ENCODE measurements at regions not wholly inside any gene's neighbourhood (a gene's known extent, or its start where the extent isn't known, plus 50 kb on each side); places are given as distances from the start of the nearest gene placed in this dataset.

GRCh38 chr13:85441975-85442374, 357.2 kb downstream of the SLITRK6 start:
- DNase-seq, result no peak

GRCh38 chr13:85441364-85441763, 357.9 kb downstream of the SLITRK6 start:
- no peak for DNase-seq

- no peak for DNase-seq
Measured at GRCh38 chr13:85436029-85436428, 363.2 kb downstream of the SLITRK6 start.

GRCh38 chr13:85434927-85435326, 364.3 kb downstream of the SLITRK6 start:
- no peak for DNase-seq

- no peak for DNase-seq
Measured at GRCh38 chr13:85432881-85433280, 366.3 kb downstream of the SLITRK6 start.

GRCh38 chr13:85431720-85432119, 367.5 kb downstream of the SLITRK6 start:
- DNase-seq, result no peak

DNA sequence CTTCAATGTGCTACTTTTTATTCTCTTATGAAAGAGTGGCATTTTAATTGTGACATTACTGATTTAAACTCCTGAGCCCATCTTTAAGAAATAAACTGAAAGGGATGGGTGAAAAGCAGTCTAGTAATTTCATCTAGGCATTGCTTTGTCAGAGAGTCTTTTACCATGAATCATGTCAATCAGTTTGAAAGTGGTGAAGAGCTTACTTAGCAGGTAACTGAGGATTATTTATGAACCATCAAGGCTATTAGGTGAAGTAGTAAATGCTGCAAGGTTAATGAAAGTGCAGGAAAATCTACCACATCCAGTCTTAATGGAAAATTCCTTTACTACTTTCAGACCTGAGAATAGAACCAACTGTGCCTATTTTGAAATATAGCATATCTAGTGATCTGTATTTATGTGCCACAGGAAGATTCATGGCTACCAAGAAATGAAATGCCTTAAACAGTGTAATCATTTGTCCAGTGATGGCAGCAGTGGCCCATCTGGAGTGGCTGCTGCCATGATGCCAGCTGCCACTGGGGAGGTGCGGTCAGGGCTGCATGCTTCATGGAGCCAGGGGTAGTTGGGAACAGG, 368.9 kb downstream of the SLITRK6 start:
- no peak for DNase-seq

DNA sequence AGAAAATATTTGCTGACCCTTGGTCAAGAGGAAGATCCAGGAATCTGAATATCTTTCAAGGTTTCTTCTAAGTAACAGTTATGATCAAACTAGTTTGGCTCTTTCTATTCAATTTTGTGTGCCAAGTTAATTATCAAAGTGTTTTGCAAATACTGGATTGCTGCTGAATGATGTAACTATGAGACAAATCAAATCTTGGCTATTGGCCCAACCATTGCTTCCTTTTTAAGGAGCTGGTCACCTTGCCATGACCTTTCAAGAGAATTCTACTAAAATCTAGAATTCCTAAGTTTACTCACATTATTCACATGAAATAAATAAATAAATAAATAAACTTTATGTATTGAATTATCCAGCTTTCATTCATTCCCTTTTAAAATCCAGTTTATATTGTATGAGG, 371.8 kb downstream of the SLITRK6 start:
- no peak for DNase-seq

GRCh38 chr13:85420136-85420535, 379.1 kb downstream of the SLITRK6 start:
- no peak for DNase-seq

GRCh38 chr13:85419611-85420010, 379.6 kb downstream of the SLITRK6 start:
- no peak for DNase-seq

DNA sequence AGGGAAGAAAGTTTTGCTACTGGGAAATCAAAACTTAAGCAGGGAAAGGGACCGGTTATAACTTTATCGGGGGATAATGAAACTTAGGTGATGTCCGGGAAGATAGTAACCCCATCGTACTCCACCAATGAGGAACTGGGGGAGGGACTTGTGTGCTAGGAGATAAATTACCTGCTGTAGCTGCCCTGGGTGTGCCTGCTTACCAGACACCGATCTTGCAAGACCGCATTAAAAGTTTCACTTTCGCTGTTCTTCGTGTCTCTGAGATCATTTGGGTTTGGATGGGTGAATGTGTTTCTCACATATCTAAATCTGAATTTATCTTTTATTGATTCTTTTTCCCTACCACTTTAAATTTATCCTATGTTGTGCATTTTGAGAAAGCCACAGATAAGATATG, 381.4 kb downstream of the SLITRK6 start:
- no peak for DNase-seq

DNA sequence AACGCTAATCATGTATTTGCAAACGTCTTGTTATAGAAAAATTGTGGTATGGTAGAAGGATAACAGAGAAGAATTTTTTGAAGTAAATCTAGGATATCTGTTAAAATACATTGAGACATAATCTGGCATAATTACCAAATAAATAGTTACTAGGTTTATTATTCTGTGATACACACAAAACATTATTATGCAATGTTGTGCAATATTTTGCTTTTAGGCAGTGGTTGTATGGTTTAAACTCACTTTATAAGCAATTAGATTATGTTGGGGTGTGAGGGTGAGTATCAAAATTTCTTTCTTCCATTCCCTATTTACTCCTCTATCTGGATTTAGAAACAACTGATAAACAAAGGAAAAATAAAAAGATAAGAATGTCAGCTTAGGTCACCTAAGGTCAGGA, 385.6 kb downstream of the SLITRK6 start:
- DNase-seq, result no peak

DNA sequence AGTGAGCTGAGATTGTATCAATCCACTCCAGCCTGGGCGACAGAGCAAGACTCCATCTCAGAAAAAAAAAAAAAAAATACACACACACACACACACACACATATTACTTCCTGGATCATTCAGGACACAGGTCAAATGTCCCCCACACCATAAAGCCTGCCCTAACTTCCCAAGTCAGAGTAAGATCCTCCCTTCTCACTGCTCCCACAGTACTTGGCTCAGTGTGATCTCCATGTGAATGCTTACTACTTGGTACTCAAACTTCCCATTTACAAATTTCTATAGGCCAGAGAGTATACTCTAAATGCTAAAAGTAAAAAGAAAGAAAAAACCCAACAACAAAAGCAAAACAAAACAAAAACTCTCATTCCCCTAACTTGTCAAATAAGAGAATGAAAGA, 386.8 kb downstream of the SLITRK6 start:
- DNase-seq, result no peak

DNA sequence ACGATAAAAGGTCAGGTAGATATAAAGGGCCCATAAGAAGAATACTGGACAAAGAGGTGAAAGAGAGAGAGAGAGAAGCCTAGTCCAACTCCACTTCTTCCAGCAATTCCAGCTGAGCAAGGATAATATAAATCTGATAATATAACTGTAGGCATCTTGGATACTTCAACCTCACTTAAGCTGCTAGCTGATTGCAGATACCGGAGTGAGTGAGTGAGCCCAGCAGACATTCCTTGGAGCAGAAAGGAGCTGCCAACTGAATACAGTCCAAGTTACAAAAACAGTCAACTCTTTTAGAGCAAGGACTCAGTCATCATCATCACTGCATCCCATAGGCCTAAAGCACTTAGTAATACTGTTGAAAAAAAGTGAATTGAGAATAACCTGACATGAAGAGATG, 387.6 kb downstream of the SLITRK6 start:
- no peak for DNase-seq

DNA sequence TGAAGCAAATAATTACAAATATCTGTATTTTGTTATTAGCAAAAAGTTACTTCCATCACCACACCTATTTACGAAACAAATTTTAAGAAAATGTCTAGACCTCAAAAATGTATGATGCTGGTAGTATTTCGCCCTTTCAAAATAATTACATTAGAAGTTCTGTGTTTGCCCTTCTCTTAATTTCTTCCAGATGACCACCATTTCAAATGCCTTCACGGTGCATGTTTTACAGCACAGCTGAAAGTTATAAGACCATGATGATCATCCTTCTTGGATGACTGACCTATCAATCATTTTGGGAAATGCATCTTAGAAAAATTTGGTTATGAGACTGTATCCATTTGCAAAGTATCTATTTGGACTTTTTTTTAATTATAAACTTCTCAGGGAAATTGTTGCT, 390.8 kb downstream of the SLITRK6 start:
- no peak for DNase-seq

DNA sequence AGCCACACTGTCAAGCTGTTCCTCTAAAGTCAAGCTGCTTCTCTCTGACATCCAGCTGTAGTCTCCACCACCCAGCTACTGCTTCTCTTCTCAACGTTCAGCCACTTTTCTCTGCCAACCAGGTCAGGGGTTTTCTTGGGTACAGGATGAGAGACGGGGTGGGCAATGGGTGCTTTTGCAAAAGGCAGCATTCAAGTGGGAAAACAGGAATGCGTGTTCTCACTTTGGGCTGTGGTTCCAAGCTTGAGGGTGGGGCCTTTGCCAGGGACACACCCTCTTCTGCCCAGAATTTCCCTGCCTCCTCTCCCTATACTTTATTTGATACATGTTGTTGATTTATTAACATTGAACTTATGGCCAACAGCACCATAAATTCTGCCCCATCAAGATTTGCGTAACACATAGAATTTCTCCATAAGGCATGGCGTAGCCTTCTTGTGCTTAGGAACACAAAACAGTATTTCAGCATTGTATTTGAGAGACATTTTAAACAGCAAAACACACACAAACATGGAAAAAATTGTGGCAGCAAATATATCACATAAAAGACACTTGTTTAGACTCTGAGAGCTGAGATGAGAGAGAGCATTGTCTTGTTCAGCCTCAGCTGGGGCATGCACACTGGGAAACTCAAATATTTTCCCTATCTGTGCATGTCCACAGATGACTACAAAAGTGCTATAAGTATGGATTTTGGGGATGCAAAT, 392.8 kb downstream of the SLITRK6 start:
- no peak for DNase-seq

GRCh38 chr13:85405316-85405897, 393.8 kb downstream of the SLITRK6 start:
- DNase-seq, result no peak

- DNase-seq, result peak; percentile 22
Measured at GRCh38 chr13:85386424-85386823, 412.8 kb downstream of the SLITRK6 start.

DNA sequence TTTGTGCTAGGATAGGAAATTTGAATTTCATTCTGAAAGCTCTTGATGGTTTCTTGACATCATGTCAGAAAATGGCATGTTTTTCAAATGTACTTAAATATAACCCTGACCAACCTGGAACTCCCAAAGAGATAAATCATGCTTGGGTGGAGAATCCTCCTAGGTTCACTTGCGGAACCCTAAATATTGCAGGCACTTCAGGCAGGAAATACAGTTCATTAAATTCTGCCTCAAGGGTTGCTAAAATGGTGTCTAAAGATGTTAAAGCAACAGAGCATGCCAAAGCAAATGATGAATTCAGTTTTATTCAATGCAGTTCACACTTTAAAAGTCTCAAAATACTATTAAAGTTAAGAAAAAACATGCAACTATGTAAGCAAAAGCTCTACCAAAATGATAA, 415.9 kb downstream of the SLITRK6 start:
- no peak for DNase-seq

GRCh38 chr13:85381082-85381481, 418.1 kb downstream of the SLITRK6 start:
- no peak for DNase-seq

DNA sequence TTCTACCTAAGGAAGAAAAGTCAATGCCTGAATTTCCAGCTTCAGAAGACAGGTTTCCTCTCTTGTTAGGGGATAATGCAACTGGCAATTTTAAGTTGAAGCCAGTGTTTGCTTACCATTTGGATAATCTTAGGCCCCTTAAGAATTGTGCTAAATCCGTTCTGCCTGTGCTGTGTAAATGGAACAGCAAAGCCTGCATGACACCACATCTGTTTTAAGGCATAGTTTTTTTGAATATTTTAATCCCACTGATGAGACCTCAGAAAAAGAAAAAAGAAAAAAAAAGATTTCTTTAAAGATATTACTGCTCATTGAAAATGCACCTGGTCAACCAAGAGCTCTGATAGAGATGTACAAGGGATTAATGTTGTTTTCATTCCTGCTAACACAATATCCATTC, 419.2 kb downstream of the SLITRK6 start:
- no peak for DNase-seq

GRCh38 chr13:85379433-85379832, 419.8 kb downstream of the SLITRK6 start:
- no peak for DNase-seq

DNA sequence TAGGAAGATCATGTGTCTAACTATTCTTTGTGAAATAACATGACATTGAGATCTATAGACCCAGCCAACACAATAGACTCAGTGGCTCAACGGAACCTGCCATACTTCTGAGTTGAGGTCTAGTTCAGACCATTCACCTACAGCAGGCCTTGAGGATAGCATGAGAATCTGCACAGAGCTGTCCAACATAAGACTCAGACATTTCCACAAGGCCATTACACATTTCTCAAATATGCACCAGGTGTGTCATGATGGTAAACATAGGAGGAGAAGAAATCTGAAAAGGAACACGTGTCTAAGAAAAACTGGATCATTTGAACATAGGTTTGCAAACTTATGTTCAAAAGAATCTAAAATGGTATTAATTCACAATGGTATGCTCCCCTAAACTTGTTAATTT, 421.4 kb downstream of the SLITRK6 start:
- DNase-seq, result no peak

DNA sequence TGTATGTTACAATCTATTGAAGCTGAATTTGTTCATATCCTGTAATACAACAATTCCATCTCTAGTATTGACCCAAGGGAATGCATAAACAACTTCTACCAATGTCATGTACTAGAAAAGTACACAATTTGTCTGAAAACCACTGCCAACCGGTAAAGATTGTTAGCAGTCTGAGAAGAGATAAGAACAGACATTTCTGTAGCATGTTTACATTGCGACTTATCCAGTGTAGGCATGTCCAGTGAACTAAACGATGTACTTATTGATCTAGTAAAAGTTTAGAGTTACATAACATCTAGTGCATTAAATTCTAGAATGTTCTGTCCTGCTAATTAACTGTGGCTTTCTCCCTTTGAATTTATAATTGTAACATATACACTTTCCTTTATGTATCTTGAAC, 425.9 kb downstream of the SLITRK6 start:
- no peak for DNase-seq

- DNase-seq, result no peak
Measured at GRCh38 chr13:85371254-85371653, 428.0 kb downstream of the SLITRK6 start.
